ENCODE measurements at regions not wholly inside any gene's neighbourhood (a gene's known extent, or its start where the extent isn't known, plus 50 kb on each side); places are given as distances from the start of the nearest gene placed in this dataset.

DNA sequence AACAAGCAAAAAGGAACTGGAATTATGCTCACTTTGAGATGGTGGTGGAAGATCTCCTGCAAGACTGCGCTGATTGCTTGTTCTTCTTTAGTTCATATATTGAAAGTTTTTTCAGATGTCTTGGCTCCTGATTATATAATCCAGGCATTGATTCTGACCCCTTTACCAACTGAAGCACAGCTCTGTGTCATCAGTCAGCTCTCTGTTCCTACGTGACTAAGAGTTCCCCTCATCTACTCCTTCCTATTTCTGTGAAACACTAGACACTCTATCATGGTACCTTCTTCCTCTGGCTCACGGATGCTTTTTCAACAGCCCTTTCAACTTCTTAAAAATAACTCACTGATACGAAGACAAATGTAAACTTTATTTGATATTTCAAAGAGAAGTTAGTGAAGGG is 788.6 kb downstream of the SOCS6 start:
- TF ChIP-seq, protein P1, sequence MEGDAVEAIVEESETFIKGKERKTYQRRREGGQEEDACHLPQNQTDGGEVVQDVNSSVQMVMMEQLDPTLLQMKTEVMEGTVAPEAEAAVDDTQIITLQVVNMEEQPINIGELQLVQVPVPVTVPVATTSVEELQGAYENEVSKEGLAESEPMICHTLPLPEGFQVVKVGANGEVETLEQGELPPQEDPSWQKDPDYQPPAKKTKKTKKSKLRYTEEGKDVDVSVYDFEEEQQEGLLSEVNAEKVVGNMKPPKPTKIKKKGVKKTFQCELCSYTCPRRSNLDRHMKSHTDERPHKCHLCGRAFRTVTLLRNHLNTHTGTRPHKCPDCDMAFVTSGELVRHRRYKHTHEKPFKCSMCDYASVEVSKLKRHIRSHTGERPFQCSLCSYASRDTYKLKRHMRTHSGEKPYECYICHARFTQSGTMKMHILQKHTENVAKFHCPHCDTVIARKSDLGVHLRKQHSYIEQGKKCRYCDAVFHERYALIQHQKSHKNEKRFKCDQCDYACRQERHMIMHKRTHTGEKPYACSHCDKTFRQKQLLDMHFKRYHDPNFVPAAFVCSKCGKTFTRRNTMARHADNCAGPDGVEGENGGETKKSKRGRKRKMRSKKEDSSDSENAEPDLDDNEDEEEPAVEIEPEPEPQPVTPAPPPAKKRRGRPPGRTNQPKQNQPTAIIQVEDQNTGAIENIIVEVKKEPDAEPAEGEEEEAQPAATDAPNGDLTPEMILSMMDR (IDR thresholded peaks at IDR 0.05) = no peak
- no peak for TF ChIP-seq POLR2A (IDR thresholded peaks at IDR 0.05)
- Histone ChIP-seq H3K27ac (no peak overlapping the region), H3K4me3 (no peak overlapping the region), H3K27me3 (no peaks in the 10 kb centered on the region), H3K4me1 (no peaks in the 10 kb centered on the region), H3K36me3 (no peaks in the 10 kb centered on the region), H3K9me3 (no peaks in the 10 kb centered on the region)
- DNase-seq (no peak), ATAC-seq (no peak)
- WGBS (ENCODE audit: insufficient coverage, low coverage, low lambda C conversion rate, missing lambda C conversion rate) = 36% methylated on average over 4 of the region's 4 CpGs
- intact Hi-C loops (cut with DNase I) = no loop called here

DNA sequence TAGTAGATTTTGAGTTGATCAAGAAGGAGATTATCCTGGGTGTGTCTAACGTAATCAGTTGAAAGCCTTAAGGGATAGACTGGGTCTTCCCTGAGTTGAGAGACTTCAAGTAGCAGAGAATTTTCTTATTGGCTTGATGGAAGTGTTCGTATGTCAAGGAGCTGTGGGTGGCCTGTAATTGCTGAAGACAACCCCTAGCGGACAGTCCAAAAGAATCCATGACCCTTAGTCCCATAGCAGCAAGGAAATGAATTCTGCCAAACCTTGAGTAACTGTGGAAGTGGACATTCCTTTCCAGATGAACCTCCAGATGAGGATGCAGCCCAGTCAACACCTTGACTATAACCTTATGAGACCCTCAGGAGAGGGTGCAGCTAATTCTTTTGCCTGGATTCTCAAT is 786.3 kb downstream of the SOCS6 start:
- H3K9me3 ChIP-seq = no peaks in the 10 kb centered on the region
- WGBS (ENCODE audit: insufficient coverage, low coverage, low lambda C conversion rate, missing lambda C conversion rate) = no CpG with 5 or more reads among the region's 3 CpGs
- intact Hi-C loops (cut with DNase I) = no loop called here
- ATAC-seq (no peak), DNase-seq (no peak)
- no peaks in the 10 kb centered on the region for H3K27me3 ChIP-seq
- no peaks in the 10 kb centered on the region for H3K4me1 ChIP-seq
- H3K27ac ChIP-seq = no peak overlapping the region
- no peak overlapping the region for H3K4me3 ChIP-seq
- no peaks in the 10 kb centered on the region for H3K36me3 ChIP-seq
- TF ChIP-seq, protein P1 (IDR thresholded peaks at IDR 0.05) = no peak
- no peak for TF ChIP-seq POLR2A (IDR thresholded peaks at IDR 0.05)

DNA sequence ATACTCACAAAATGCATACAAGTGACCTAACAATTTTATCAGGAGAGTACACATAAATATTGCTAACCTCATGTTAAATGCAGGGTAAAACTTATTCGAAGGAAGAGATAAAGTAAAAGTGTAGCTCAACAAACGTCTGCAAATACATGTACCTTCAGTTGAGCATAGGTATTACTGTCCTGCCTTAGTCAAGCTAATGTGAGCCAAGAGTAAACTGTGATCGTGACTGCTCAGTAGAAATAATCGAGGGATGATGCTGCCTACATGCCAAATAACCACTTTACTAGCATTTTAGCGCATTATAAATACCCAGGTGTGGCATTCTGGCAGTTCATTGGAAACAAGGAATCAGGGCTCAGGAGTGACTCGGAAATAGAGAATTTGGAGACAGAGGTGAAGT is 779.5 kb downstream of the SOCS6 start:
- TF ChIP-seq POLR2A (IDR thresholded peaks at IDR 0.05) = no peak
- TF ChIP-seq, protein P1 (IDR thresholded peaks at IDR 0.05) = no peak
- intact Hi-C loops (cut with DNase I) = no loop called here
- H3K9me3 ChIP-seq = no peaks in the 10 kb centered on the region
- H3K4me3 ChIP-seq = no peak overlapping the region
- no peaks in the 10 kb centered on the region for H3K4me1 ChIP-seq
- DNase-seq (no peak), ATAC-seq (no peak)
- WGBS (ENCODE audit: insufficient coverage, low coverage, low lambda C conversion rate, missing lambda C conversion rate) = 31% methylated on average over 6 of the region's 6 CpGs
- no peaks in the 10 kb centered on the region for H3K36me3 ChIP-seq
- H3K27me3 ChIP-seq = no peaks in the 10 kb centered on the region
- no peak overlapping the region for H3K27ac ChIP-seq

DNA sequence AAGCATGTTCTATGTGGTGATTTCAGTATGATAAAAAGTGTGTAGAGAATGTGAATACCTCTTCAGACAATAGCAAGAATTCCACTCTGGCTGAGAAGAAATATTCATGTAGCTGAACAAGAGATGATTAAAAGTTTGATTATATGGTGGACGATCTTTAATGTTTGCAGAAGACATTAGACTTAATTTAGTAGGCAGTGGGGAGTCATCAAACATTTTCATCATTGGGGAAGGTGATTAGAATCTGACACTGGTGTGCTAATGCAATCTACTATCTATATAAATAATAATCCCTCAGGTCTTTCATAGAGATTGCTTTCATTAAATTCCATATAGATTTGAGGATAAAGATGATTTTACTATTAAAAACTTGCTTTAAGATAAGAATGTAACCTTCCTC is 761.0 kb downstream of the SOCS6 start:
- ATAC-seq = no peak
- TF ChIP-seq, protein P1 (IDR thresholded peaks at IDR 0.05) = no peak
- TF ChIP-seq POLR2A (IDR thresholded peaks at IDR 0.05) = no peak
- Histone ChIP-seq H3K36me3 (no peaks in the 10 kb centered on the region), H3K4me3 (no peak overlapping the region), H3K4me1 (no peaks in the 10 kb centered on the region), H3K27me3 (no peaks in the 10 kb centered on the region), H3K27ac (no peak overlapping the region), H3K9me3 (peaks cover 0 to 3% (median 0%) of the 10 kb centered on the region in 4 donors)
- WGBS (ENCODE audit: insufficient coverage, low coverage, low lambda C conversion rate, missing lambda C conversion rate) = 67% methylated on average over 1 of the region's 1 CpG
- intact Hi-C loops (cut with DNase I) = no loop called here
- DNase-seq = no peak

DNA sequence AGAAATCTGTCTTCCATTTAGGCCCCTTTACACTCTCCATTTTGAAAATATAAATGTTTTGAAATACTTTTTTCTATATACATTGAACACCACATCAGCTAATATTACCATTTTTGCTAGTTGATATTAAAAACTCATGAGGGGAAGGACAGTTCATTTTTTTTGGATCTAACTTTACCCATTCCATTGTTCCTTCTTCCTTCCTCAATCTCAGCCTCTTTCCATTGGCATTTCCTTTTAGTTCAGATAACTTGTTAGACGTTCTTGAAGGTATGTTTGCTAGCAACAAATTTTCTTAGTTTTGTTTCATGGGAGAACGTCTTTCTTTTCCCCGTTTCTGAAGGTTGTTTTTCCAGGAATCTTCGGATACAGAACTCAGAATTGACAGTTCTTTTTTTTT is 759.0 kb downstream of the SOCS6 start:
- Histone ChIP-seq H3K4me3 (no peak overlapping the region), H3K27me3 (no peaks in the 10 kb centered on the region), H3K27ac (no peak overlapping the region), H3K36me3 (no peaks in the 10 kb centered on the region), H3K9me3 (peaks cover 0 to 3% (median 0%) of the 10 kb centered on the region in 4 donors), H3K4me1 (no peaks in the 10 kb centered on the region)
- 22% methylated on average over 4 of the region's 4 CpGs for WGBS (ENCODE audit: insufficient coverage, low coverage, low lambda C conversion rate, missing lambda C conversion rate)
- TF ChIP-seq, protein P1 (IDR thresholded peaks at IDR 0.05) = no peak
- no peak for TF ChIP-seq POLR2A (IDR thresholded peaks at IDR 0.05)
- intact Hi-C loops (cut with DNase I) = no loop called here
- ATAC-seq (no peak), DNase-seq (no peak)

Measured in right lobe of liver (tissue), 6 donors.